GM19438 (cell line): ENCODE measurements at regions not wholly inside any gene's neighbourhood (a gene's known extent, or its start where the extent isn't known, plus 50 kb on each side); places are given as distances from the start of the nearest gene placed in this dataset.
"Not testable (repeated sequence)": the region's sequence is repeated elsewhere in the genome, so short reads cannot be mapped to it uniquely, and the experiment has no call there.

ENCODE experiments used
- ATAC-seq: cut with Tn5 transposase; IDR thresholded peaks from one replicate; pipeline ENCODE4 v1.9.1; 2021; ENCODE audit warnings: low read depth; ENCODE audit not compliant: unreplicated experiment

DNA sequence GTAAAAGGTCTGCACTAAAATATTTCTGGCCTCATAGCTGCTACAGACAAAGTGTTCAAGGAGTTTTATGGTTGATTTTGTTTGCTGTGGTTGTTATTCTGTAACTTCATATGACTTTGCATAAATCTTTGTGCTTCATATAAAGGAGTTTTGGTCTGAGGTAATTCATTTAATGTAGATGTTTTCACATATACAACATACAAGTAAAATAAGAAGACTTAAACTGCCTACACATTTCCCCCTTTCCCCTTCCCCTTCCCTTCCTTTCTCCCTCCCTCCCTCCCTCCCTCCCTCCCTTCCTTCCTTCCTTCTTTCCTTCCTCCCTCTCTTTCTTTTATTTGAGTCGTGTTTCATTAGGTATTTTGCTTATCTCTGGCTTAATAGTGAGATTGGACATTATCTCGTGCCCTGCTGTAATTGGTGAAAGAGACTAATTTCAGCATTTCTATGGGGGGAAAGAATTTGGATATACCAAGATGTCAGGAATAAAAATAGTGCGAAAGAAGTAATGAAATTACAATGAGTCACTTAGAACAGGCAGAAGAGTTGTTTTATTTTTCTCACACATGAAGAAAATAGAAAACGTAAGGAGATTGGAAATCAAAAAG, 144.9 kb upstream of the MAD2L1 start:
- ATAC-seq, result no peak

- no peak for ATAC-seq
These were observed 143.1 kb upstream of the MAD2L1 start for GRCh38 chr4:120209706-120210105.

DNA sequence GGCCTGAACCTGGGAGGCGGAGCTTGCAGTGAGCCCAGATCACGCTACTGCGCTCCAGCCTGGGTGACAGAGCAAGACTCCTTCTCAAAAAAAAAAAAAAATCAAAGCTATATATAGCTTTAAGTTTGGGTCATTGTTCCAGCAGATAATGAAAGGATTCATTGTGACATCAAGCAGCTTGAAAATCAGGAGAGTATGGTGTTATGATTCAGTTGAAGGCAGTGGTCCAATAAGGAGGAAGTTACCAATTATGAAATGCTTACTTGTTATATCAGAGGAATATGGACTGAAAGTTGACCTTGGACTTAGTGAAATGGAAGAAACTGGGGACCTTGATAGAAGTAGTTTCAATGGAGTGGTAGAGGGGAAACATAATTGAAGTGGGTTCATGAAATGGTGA, 140.4 kb upstream of the MAD2L1 start:
- no peak for ATAC-seq

DNA sequence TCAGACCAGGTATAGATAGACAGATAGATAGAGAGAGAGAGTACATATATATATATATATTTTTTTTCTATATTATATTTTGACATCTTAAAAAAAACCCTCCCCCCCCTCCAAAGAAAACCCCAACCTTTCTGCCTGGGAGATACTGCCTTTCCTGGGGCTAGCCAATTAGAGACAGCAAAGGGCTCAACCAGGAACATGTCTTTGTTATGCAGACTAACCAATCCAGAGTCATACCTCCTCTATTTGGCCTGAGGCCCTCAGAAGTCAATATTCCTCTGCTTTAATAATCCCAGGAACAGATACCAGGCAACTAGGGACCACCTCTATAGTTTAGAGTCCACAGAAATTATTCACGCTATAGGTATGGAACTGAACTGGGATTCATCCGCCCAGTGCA, 135.6 kb upstream of the MAD2L1 start:
- ATAC-seq, result no peak

GRCh38 chr4:120200573-120201110, 134.0 kb upstream of the MAD2L1 start:
- not testable (repeated sequence) for ATAC-seq

DNA sequence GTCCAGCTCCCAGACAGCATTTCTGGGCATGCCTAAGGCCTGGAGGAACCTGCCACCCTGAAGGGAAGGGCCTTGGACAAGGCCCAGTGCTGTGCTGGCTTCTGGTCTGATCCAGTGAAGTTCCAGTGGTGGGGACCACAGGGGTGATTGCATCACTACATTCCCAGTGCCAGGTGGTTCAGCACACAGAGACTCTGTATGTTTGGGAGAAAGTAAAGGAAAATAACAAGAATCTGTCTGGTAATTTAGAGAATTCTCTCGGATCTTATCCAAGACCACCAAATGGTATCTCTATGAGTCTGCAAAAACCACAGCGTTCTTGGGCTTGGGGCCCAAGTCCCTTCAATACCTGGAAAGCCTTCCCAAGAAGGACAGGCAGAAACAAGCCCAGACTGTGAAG, 131.8 kb upstream of the MAD2L1 start:
- no peak for ATAC-seq

GRCh38 chr4:120177603-120178002, 111.0 kb upstream of the MAD2L1 start:
- no peak for ATAC-seq

- ATAC-seq, result no peak
These were observed 108.6 kb upstream of the MAD2L1 start for GRCh38 chr4:120175272-120175671.

- ATAC-seq, result no peak
These were observed 97.2 kb upstream of the MAD2L1 start for GRCh38 chr4:120163895-120164294.

GRCh38 chr4:120158841-120159463, 92.3 kb upstream of the MAD2L1 start:
- ATAC-seq, result no peak

GRCh38 chr4:120158046-120158445, 91.4 kb upstream of the MAD2L1 start:
- ATAC-seq, result no peak

DNA sequence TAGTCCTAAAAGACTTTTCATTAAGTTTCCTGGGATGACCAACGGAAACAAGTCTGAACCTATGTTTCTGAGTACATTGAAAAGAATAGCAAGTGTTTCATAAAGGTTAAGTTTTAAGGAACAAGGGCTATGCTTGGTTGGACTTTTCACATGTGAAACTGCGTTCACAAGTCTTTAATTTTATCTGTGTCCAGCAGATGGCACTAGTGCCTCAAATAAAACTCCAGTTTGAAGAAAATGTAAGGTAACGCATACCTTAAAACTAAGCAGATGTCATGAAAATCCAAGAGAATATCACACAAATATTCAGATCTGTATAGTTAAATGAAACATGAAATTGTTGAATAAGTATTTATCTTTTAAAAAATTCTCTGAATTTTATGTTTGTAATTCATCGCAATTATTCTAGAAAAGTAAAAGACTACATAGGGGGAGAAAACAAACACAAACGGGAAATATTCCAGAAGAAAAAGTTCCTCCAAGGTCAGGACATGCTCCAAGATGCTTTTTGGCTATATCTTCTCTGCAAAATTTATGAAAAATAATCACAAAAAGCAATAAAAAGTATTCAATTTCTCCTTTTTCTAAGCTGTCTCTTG, 89.6 kb upstream of the MAD2L1 start:
- no peak for ATAC-seq

GRCh38 chr4:120155287-120155686, 88.6 kb upstream of the MAD2L1 start:
- ATAC-seq, result no peak

DNA sequence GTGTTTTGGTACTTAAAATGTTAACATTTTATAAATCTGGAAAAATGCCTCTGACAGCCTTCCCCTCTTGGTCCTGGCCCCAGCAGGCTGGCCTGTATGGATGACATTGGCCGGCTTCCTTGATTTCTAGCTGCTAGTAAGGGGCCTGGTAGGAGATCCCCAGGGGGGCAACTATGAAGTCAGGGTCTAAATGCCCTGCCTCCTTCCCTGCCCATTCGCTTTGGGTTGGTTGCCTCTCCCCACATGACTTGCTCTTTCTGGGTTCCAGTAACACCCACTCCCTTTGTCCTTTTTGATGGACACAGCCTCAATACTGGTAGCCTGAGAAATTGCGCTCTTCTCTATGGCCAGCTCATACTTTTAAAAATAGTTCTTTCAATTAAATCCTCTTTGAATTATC, 78.0 kb upstream of the MAD2L1 start:
- no peak for ATAC-seq

- ATAC-seq, result no peak
These were observed 77.4 kb upstream of the MAD2L1 start for GRCh38 chr4:120144041-120144440.

- ATAC-seq, result no peak
These were observed 72.7 kb upstream of the MAD2L1 start for GRCh38 chr4:120139392-120139791.

DNA sequence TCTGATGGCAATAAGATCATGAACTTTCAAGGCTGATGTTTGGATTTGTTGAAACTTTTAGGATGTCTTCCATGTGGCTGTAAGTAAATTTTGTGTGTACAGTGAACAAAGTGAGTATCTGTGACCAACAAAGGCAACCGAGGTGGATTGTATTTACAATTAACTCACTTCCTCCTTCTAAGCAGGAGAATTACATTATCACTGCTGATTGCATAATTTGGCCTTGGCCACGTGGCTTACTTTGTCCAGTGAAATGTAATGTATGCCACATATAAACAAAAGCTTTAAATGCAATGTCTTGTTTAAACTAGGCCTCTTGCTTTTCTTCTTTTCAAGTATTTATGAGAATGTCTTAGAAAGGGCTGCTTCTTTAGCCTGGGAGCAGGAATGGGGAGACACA, 66.3 kb upstream of the MAD2L1 start:
- ATAC-seq, result no peak

GRCh38 chr4:120130786-120131185, 64.1 kb upstream of the MAD2L1 start:
- ATAC-seq, result no peak
